Peyer's patch (tissue), 4 donors: ENCODE measurements at regions not wholly inside any gene's neighbourhood (a gene's known extent, or its start where the extent isn't known, plus 50 kb on each side); places are given as distances from the start of the nearest gene placed in this dataset.

Source experiments
- DNase-seq, 3 donors: peaks; one replicate each; pipeline ENCODE4 v3.0.0-alpha.2; 2017 to 2019
- H3K27ac ChIP-seq, 4 donors: fragments of 200-600 bp; sonication (generic); one replicate each; pipeline ENCODE4 v1.5.1; 2016 to 2019
- H3K27me3 ChIP-seq, 2 donors: fragments of 200-600 bp; sonication (generic); one replicate each; pipeline ENCODE4 v1.5.1; 2019
- H3K36me3 ChIP-seq, 3 donors: fragments of 200-600 bp; sonication (generic); one replicate each; pipeline ENCODE4 v1.5.1; 2016 to 2019
- H3K4me1 ChIP-seq, 4 donors: fragments of 200-600 bp; sonication (generic); one replicate each; pipeline ENCODE4 v1.5.1; 2016 to 2019
- H3K4me3 ChIP-seq, 4 donors: fragments of 200-600 bp; sonication (generic); 1 replicate in 3 of 4; 2 replicates in 1 of 4; pipeline ENCODE4 v1.5.1; 2016 to 2019; ENCODE audit warnings: mild to moderate bottlenecking in 1 of 4
- H3K9me3 ChIP-seq, 4 donors: fragments of 200-600 bp; sonication (generic); one replicate each; pipeline ENCODE4 v1.5.1; 2016 to 2019; ENCODE audit warnings: mild to moderate bottlenecking in 1 of 4
- CTCF ChIP-seq, 6 experiments: fragments of 450-650 bp in 4 of 6; fragments of 200-600 bp in 2 of 6; sonication (generic) in 1 of 6; IDR thresholded peaks; one replicate each; pipeline ENCODE4 v1.5.1; 2017 to 2019; ENCODE audit warnings: antibody characterized with exemption in 6 of 6, mild to moderate bottlenecking in 3 of 6, moderate library complexity in 1 of 6
- POLR2A ChIP-seq, 2 donors: fragments of 450-650 bp; IDR thresholded peaks; one replicate each; pipeline ENCODE4 v1.5.1; 2017; ENCODE audit warnings: antibody characterized with exemption in 2 of 2, mild to moderate bottlenecking in 2 of 2, moderate library complexity in 2 of 2

- H3K36me3 ChIP-seq = peaks cover 0 to 3% (median 0%) of the 10 kb centered on the region in 3 donors
- H3K9me3 ChIP-seq = no peaks in the 10 kb centered on the region
- H3K27ac ChIP-seq = no peak overlapping the region
- no peak overlapping the region for H3K4me3 ChIP-seq
- no peak for DNase-seq
- H3K27me3 ChIP-seq = no peaks in the 10 kb centered on the region
- H3K4me1 ChIP-seq = no peaks in the 10 kb centered on the region
- no peak for TF ChIP-seq POLR2A (IDR thresholded peaks at IDR 0.05)
- TF ChIP-seq CTCF (IDR thresholded peaks at IDR 0.05) = no peak
Observed at GRCh38 chr2:21676676-21677075, 552.9 kb downstream of the TDRD15 start.

DNA sequence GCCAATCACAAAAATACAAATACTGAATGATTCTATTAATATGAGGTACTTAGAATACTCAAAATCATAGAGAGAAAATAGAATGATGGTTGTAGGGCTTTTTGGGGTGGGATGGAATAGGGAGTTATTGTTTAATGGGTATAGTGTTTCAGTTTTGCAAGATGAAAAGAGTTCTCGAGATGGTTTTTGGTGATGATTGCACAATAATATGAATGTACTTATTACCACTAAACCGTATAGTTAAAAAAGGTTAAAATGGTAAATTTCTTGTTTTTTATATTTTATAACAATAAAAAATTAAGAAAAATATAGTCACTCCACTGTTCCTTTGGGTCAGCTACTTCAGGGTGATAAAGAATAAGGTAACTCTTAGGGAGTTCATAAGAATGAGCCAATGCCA, 560.1 kb downstream of the TDRD15 start:
- peaks cover 0 to 3% (median 0%) of the 10 kb centered on the region in 3 donors for H3K36me3 ChIP-seq
- TF ChIP-seq CTCF (IDR thresholded peaks at IDR 0.05) = no peak
- no peak for TF ChIP-seq POLR2A (IDR thresholded peaks at IDR 0.05)
- DNase-seq = no peak

DNA sequence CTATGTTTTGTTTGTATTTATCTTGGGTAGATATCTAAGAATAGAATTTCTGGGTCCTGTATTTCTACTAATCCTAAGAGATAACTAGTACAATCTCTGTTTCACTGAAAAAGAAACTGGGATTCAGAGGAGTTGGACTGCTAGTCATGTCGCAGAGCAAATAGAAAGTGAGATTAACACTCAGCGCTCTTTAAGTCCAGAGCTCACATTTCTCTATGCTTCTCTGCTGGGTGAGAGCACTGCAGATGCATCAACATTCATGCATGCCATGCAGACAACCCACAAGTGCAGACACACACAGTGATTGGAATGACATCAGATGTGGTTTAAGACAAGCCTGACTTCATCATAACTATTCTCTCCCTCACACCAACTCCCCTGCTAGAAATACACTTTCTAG, 563.8 kb downstream of the TDRD15 start:
- no peak for DNase-seq
- no peaks in the 10 kb centered on the region for H3K27me3 ChIP-seq
- no peak overlapping the region for H3K27ac ChIP-seq
- H3K4me1 ChIP-seq = no peaks in the 10 kb centered on the region
- H3K36me3 ChIP-seq = no peaks in the 10 kb centered on the region
- TF ChIP-seq CTCF (IDR thresholded peaks at IDR 0.05) (no peak), POLR2A (IDR thresholded peaks at IDR 0.05) (no peak)
- no peaks in the 10 kb centered on the region for H3K9me3 ChIP-seq
- no peak overlapping the region for H3K4me3 ChIP-seq

More for the DNA sequence above, 560.1 kb downstream of the TDRD15 start:
- Histone ChIP-seq H3K9me3 (no peaks in the 10 kb centered on the region), H3K4me3 (no peak overlapping the region), H3K4me1 (no peaks in the 10 kb centered on the region), H3K27me3 (no peaks in the 10 kb centered on the region), H3K27ac (no peak overlapping the region)

- no peak for DNase-seq
- no peaks in the 10 kb centered on the region for H3K4me1 ChIP-seq
- no peaks in the 10 kb centered on the region for H3K27me3 ChIP-seq
- no peak for TF ChIP-seq POLR2A (IDR thresholded peaks at IDR 0.05)
- no peaks in the 10 kb centered on the region for H3K9me3 ChIP-seq
- no peak overlapping the region for H3K27ac ChIP-seq
- H3K36me3 ChIP-seq = no peaks in the 10 kb centered on the region
- H3K4me3 ChIP-seq = no peak overlapping the region
Observed at GRCh38 chr2:21690005-21690404, 566.2 kb downstream of the TDRD15 start.

- H3K4me3 ChIP-seq = no peak overlapping the region
- no peak overlapping the region for H3K27ac ChIP-seq
- no peaks in the 10 kb centered on the region for H3K9me3 ChIP-seq
- TF ChIP-seq CTCF (IDR thresholded peaks at IDR 0.05) (no peak), POLR2A (IDR thresholded peaks at IDR 0.05) (no peak)
- H3K36me3 ChIP-seq = no peaks in the 10 kb centered on the region
- no peak for DNase-seq
- H3K4me1 ChIP-seq = no peaks in the 10 kb centered on the region
- H3K27me3 ChIP-seq = no peaks in the 10 kb centered on the region
Observed at GRCh38 chr2:21693081-21693480, 569.3 kb downstream of the TDRD15 start.

DNA sequence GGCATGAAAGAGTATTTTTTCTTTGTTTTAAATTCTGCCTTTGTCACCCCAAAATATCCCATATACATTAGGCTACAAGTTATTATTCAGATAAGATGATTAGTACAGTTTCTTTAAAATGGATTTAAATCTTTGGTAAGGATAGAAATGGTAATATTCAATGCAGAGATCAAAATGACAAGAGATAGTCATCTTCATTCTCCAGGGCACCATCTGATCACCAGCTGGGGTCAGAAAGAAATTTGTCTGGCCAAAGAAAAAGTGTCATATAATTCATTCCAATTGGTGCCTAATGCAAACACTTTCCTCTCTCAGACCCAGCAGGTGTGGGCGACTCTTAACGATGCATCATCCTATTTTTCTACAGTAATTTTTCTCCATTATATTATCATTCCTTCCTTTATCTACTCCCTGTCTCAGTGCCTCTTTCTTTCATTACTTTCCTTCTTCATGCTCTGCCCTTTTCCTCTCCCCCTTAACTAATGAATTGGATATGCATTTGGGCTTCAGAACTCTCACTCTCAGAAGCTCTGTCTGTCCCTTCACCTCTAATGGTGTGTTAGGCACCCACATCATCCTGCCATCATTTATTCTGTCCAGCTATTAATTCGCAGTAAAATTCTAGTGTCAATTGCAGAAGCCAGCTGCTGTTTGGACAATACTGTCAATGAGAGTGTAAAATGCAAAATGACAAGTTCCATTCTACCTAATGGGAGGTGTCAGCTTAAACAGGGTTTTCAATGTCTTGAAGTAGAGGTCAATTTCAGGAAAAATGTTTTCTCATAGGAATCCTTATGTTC, 570.5 kb downstream of the TDRD15 start:
- Histone ChIP-seq H3K4me3 (no peak overlapping the region), H3K36me3 (no peaks in the 10 kb centered on the region)
- TF ChIP-seq CTCF (IDR thresholded peaks at IDR 0.05) (no peak), POLR2A (IDR thresholded peaks at IDR 0.05) (no peak)

More for the DNA sequence above, 570.5 kb downstream of the TDRD15 start:
- Histone ChIP-seq H3K4me1 (no peaks in the 10 kb centered on the region), H3K27ac (no peak overlapping the region), H3K9me3 (no peaks in the 10 kb centered on the region), H3K27me3 (no peaks in the 10 kb centered on the region)
- no peak for DNase-seq
